Tibial nerve (tissue), 4 donors: ENCODE measurements at regions not wholly inside any gene's neighbourhood (a gene's known extent, or its start where the extent isn't known, plus 50 kb on each side); places are given as distances from the start of the nearest gene placed in this dataset.

Experiments used
- EP300 ChIP-seq, 2 donors: sonication (generic); formaldehyde crosslinking; IDR thresholded peaks; one replicate each; pipeline ENCODE4 v1.6.1; 2017; ENCODE audit warnings: antibody characterized with exemption in 2 of 2, mild to moderate bottlenecking in 1 of 2
- TF ChIP-seq, protein P1 (sequence below), 5 experiments: fragments of 200-600 bp in 3 of 5; fragments of 450-650 bp in 2 of 5; sonication (generic) in 3 of 5; IDR thresholded peaks; one replicate each; pipeline ENCODE4 v1.5.1; 2016 to 2019; ENCODE audit warnings: antibody characterized with exemption in 5 of 5, mild to moderate bottlenecking in 3 of 5, moderate library complexity in 2 of 5

- TF ChIP-seq, protein P1, sequence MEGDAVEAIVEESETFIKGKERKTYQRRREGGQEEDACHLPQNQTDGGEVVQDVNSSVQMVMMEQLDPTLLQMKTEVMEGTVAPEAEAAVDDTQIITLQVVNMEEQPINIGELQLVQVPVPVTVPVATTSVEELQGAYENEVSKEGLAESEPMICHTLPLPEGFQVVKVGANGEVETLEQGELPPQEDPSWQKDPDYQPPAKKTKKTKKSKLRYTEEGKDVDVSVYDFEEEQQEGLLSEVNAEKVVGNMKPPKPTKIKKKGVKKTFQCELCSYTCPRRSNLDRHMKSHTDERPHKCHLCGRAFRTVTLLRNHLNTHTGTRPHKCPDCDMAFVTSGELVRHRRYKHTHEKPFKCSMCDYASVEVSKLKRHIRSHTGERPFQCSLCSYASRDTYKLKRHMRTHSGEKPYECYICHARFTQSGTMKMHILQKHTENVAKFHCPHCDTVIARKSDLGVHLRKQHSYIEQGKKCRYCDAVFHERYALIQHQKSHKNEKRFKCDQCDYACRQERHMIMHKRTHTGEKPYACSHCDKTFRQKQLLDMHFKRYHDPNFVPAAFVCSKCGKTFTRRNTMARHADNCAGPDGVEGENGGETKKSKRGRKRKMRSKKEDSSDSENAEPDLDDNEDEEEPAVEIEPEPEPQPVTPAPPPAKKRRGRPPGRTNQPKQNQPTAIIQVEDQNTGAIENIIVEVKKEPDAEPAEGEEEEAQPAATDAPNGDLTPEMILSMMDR (IDR thresholded peaks at IDR 0.05), result no peak
- TF ChIP-seq EP300 (IDR thresholded peaks at IDR 0.05), result no peak
Observed at GRCh38 chr3:171531716-171532115, 71.5 kb upstream of the TNIK start.
